Astrocyte of the cerebellum (primary cell): ENCODE measurements at regions not wholly inside any gene's neighbourhood (a gene's known extent, or its start where the extent isn't known, plus 50 kb on each side); places are given as distances from the start of the nearest gene placed in this dataset.

Experiments
- DNase-seq: peaks from one replicate; pipeline ENCODE4 v3.0.0-alpha.2; 2011; ENCODE audit warnings: low read depth
- H3K4me3 ChIP-seq: 2 replicates; pipeline ENCODE4 v1.5.1; 2011; ENCODE audit warnings: mild to moderate bottlenecking, low read depth, low read length, moderate library complexity
- in situ Hi-C: cut with HindIII; loops from 2 replicates; pipeline ENCODE4 v1.10.0; 2017; ENCODE audit warnings: low sequenced_read_pairs
- TF ChIP-seq, protein P1 (sequence below): IDR thresholded peaks from 2 replicates; pipeline ENCODE4 v1.5.1; 2012; ENCODE audit warnings: low read length, low read depth, moderate library complexity, mild to moderate bottlenecking; ENCODE audit errors: missing control alignments

DNA sequence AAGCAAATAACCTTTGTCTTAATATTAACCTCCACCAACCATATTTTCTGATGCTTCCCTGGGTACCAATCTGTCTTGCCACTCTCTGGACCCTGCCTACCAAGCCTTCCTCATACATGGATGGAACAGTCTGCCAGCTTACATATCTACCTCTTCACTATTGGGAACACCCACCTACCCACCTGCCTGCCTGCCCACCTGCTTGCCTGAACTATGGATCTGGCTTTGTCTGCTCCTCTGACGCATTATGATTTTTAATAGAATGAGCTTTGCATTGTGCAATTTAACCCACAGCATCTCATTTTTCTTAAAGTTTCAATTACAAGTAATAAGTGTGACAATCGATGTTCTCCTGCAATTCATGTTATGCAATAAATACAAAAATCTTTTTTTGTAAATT is 137.9 kb upstream of the LSM8 start:
- in situ Hi-C loops = no loop called here
- no peak overlapping the region for H3K4me3 ChIP-seq
- TF ChIP-seq, protein P1, sequence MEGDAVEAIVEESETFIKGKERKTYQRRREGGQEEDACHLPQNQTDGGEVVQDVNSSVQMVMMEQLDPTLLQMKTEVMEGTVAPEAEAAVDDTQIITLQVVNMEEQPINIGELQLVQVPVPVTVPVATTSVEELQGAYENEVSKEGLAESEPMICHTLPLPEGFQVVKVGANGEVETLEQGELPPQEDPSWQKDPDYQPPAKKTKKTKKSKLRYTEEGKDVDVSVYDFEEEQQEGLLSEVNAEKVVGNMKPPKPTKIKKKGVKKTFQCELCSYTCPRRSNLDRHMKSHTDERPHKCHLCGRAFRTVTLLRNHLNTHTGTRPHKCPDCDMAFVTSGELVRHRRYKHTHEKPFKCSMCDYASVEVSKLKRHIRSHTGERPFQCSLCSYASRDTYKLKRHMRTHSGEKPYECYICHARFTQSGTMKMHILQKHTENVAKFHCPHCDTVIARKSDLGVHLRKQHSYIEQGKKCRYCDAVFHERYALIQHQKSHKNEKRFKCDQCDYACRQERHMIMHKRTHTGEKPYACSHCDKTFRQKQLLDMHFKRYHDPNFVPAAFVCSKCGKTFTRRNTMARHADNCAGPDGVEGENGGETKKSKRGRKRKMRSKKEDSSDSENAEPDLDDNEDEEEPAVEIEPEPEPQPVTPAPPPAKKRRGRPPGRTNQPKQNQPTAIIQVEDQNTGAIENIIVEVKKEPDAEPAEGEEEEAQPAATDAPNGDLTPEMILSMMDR = no peak

DNA sequence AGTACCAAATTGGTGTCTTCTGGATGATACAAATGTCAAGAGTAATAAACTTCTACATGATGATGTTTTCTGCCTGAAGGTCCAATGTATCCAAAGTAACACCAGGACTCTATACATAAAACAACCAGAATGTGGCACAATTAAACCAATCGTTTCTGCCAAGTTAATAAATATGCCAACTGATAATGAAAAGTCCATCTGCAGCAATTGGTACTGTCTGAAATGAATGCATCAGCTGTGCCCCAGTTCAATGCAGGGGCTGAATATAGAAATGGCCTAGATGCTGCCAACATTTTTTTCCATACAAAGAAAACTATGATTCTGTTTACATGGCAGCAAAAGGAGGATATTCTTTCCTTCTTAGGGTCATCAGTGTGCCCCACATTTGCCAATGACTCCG is 137.2 kb upstream of the LSM8 start:
- DNase-seq = no peak
- TF ChIP-seq, protein P1 = no peak
- in situ Hi-C loops = no loop called here
- H3K4me3 ChIP-seq = no peak overlapping the region

More for the DNA sequence above, 137.9 kb upstream of the LSM8 start:
- DNase-seq = no peak

DNA sequence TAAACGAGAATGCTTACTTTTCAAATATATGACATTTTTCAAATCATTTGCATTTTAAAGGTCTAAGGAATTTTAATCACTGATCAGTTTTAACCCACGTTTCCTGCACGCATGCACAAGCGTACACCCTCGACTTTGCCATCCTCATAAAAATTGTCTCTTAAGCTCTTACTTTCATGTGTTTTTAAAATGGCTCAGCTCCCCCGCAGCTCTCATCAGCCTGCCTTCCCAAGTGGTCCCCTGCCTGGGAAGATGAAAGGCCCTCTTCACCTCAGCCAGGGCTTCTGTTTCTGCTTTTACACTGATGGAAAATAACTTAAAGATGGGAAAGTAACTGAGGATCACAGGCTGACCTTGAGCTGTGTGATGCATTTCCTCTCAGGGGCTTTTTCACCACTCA is 131.6 kb upstream of the LSM8 start:
- in situ Hi-C loops = no loop called here
- TF ChIP-seq, protein P1 = no peak
- no peak for DNase-seq
- H3K4me3 ChIP-seq = no peak overlapping the region

DNA sequence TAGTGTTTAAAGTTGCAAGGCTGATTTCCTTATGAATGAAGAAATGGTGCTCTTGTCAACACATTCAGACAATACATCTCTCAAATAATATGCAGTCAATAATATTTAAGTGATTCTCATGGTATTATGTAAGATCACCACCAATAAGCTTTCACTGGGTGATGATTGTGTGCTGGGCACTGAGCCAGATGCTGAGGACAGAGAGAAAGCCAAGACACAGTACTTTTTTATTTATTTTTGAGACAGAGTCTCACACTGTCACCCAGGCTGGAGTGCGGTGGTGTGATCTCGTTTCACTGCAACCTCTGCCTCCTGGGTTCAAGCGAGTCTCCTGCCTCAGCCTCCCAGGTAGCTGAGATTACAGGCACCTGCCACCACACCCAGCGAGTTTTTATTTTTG is 130.6 kb upstream of the LSM8 start:
- TF ChIP-seq, protein P1 = no peak
- in situ Hi-C loops = no loop called here
- H3K4me3 ChIP-seq = no peak overlapping the region
- no peak for DNase-seq

DNA sequence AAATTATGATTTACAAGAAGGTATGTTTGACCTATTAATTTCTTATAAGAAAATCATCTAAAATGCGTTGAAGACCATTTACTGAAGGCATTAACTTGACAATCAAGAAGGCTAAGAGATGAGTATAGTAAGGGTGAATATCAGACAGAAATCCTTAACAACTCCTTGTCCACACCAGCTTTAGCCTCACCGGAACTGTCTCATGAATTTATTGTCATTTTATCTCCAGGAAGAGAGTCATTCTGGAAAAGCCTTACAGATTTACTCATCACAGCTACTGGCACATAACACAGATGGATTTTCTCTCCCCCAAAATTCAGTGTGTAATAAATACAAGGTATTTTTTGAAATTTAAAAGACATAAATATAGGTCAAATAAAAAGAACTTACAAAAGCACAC is 129.4 kb upstream of the LSM8 start:
- TF ChIP-seq, protein P1 = no peak
- in situ Hi-C loops = no loop called here

DNA sequence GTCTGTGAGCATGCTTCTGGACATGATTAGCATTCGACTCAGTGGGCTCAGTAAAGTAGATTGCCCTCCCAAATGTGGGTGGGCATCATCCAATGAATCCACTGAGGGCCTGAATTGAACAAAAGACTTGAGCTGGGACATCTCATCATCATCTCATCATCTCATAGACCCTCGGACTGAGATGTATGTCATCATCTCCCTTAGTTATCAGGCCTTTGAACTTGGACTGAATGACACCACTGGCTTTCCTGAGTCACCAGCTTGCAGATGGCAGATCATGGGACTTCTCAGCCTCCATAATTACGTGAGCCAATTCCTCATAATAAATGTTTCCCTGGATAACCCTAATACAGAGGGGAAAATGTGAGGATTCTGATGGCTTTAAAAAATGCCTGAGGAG is 128.3 kb upstream of the LSM8 start:
- no peak for DNase-seq
- TF ChIP-seq, protein P1 = no peak
- in situ Hi-C loops = no loop called here
- H3K4me3 ChIP-seq = no peak overlapping the region

More for the DNA sequence above, 129.4 kb upstream of the LSM8 start:
- DNase-seq = no peak
- no peak overlapping the region for H3K4me3 ChIP-seq

DNA sequence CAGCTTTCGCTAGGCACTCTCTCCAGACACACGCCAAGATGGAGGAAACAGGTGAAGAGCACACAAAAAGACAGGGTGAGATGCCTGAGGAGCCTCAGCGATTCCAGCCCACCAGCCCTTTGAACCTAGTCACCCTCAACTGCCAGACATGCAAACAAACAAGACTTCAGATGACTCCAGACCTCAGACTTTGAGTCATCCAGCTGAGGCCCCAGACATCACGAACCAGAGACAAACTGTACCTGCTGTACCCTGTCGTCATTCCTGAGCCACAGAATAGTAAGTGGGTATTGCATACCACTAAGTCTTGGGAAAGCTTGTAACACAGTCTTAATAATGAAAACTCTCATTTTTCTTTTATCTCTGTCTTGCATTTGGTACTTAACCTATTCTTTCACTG is 126.6 kb upstream of the LSM8 start:
- H3K4me3 ChIP-seq = no peak overlapping the region
- no peak for DNase-seq
- TF ChIP-seq, protein P1 = no peak
- in situ Hi-C loops = no loop called here
